Cardiac muscle cell (in vitro differentiated cells and primary cell): ENCODE measurements at regions not wholly inside any gene's neighbourhood (a gene's known extent, or its start where the extent isn't known, plus 50 kb on each side); places are given as distances from the start of the nearest gene placed in this dataset.

Experiments
- DNase-seq, 2 donors: peaks; one replicate each; pipeline versions ENCODE4 v3.0.0 to v3.0.0-alpha.2; 2010 to 2017; ENCODE audit warnings: low read depth in 1 of 2, low spot score in 1 of 2
- H3K27ac ChIP-seq: fragments of 200-600 bp; sonication (generic); 2 replicates; pipeline ENCODE4 v1.5.1; 2016
- H3K27me3 ChIP-seq: fragments of 200-600 bp; sonication (generic); 2 replicates; pipeline ENCODE4 v1.6.0; 2016; ENCODE audit warnings: control low read depth
- H3K36me3 ChIP-seq: fragments of 200-600 bp; sonication (generic); 2 replicates; pipeline ENCODE4 v1.5.1; 2016; ENCODE audit warnings: control low read depth
- H3K4me1 ChIP-seq: fragments of 200-600 bp; sonication (generic); 2 replicates; pipeline ENCODE4 v1.8.1; 2017; ENCODE audit warnings: low read depth, mild to moderate bottlenecking, mixed run types
- H3K4me3 ChIP-seq: fragments of 200-600 bp; sonication (generic); 2 replicates; pipeline ENCODE4 v1.5.1; 2016; ENCODE audit warnings: mild to moderate bottlenecking
- H3K9me3 ChIP-seq: fragments of 200-600 bp; sonication (generic); 2 replicates; pipeline ENCODE4 v1.5.1; 2017; ENCODE audit warnings: low read depth, mild to moderate bottlenecking, control low read depth
- CTCF ChIP-seq: IDR thresholded peaks from 2 replicates; pipeline ENCODE4 v1.5.1; 2012; ENCODE audit warnings: low read depth, mild to moderate bottlenecking, low read length

- Histone ChIP-seq H3K4me1 (no peaks in the 10 kb centered on the region), H3K4me3 (no peak overlapping the region), H3K27ac (no peak overlapping the region), H3K9me3 (no peaks in the 10 kb centered on the region), H3K27me3 (no peaks in the 10 kb centered on the region), H3K36me3 (no peaks in the 10 kb centered on the region)
- DNase-seq = no peak
- no peak for TF ChIP-seq CTCF
Observed at GRCh38 chr9:24844217-24844616, 298.5 kb upstream of the IZUMO3 start.

- H3K27ac ChIP-seq = no peak overlapping the region
- H3K36me3 ChIP-seq = no peaks in the 10 kb centered on the region
- H3K27me3 ChIP-seq = no peaks in the 10 kb centered on the region
- DNase-seq = no peak
- H3K9me3 ChIP-seq = no peaks in the 10 kb centered on the region
- H3K4me1 ChIP-seq = no peaks in the 10 kb centered on the region
- H3K4me3 ChIP-seq = no peak overlapping the region
- TF ChIP-seq CTCF = no peak
Observed at GRCh38 chr9:24841993-24842392, 296.3 kb upstream of the IZUMO3 start.

- H3K9me3 ChIP-seq = no peaks in the 10 kb centered on the region
- H3K27ac ChIP-seq = no peak overlapping the region
- no peaks in the 10 kb centered on the region for H3K27me3 ChIP-seq
- no peak for TF ChIP-seq CTCF
- no peaks in the 10 kb centered on the region for H3K36me3 ChIP-seq
- peak in 1 of 2 donors; percentile 51 for DNase-seq
- H3K4me1 ChIP-seq = no peaks in the 10 kb centered on the region
- H3K4me3 ChIP-seq = no peak overlapping the region
Observed at GRCh38 chr9:24832307-24832706, 286.6 kb upstream of the IZUMO3 start.

DNA sequence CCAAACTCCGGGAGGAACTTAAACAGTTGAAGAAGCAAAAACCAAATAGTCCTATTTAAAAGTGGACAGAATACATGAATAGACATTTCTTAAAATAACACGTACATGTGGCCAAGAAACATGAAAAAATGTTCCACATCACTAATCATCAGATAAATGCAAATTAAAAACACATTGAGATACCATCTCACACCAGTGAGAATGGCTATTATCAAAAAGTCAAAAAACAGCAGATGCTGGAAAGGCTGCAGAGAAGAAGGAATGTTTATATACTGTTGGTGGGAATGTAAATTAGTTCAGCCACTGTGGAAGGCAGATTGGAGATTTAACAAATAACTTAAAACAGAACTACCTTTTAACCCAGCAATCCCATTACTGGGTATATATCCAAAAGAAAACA lies 283.0 kb upstream of the IZUMO3 start:
- Histone ChIP-seq H3K9me3 (no peaks in the 10 kb centered on the region), H3K27ac (no peak overlapping the region), H3K36me3 (no peaks in the 10 kb centered on the region), H3K4me3 (no peak overlapping the region), H3K27me3 (no peaks in the 10 kb centered on the region), H3K4me1 (no peaks in the 10 kb centered on the region)
- no peak for TF ChIP-seq CTCF
- DNase-seq = no peak

DNA sequence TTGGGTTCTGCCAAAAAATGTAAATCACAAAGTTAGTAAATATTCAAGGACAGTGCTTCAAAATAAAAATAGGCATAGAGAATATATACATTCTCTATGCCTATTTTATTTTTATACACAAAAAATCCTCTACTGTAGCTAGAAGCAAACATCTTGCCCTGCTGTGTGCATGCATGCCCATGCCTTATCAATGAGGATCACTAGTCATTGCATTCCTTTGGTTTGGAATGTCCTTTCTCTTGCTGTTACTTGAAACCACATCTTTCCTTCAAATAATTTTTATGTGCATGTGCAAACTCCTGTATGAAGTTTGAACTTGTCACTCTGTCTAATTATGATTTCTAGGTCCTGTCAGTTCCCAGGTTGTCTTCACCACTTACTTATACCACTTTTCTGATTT lies 278.9 kb upstream of the IZUMO3 start:
- DNase-seq = no peak
- Histone ChIP-seq H3K9me3 (no peaks in the 10 kb centered on the region), H3K4me1 (no peaks in the 10 kb centered on the region), H3K27ac (no peak overlapping the region), H3K4me3 (no peak overlapping the region), H3K36me3 (no peaks in the 10 kb centered on the region), H3K27me3 (no peaks in the 10 kb centered on the region)
- no peak for TF ChIP-seq CTCF

DNA sequence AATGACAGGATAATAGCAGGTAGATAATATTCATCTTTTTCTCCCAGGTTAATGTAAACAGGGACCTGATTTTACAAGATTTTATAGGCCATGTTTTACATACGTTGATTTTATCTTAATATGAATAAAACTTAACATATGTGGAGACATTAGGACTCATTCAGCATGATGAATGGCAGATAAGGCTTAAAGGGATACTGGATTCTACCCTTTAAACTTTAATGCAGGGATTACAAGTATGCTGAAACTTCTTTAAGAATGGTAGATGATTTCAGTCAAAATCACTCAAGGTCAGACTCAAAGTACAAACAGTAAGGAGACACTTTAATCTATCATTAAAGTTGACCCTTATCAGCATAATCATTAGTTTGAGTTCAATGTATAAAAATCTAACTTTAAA lies 274.5 kb upstream of the IZUMO3 start:
- no peaks in the 10 kb centered on the region for H3K36me3 ChIP-seq
- H3K4me3 ChIP-seq = no peak overlapping the region
- H3K27ac ChIP-seq = no peak overlapping the region
- no peak for TF ChIP-seq CTCF
- H3K9me3 ChIP-seq = no peaks in the 10 kb centered on the region
- no peak for DNase-seq
- H3K4me1 ChIP-seq = no peaks in the 10 kb centered on the region
- H3K27me3 ChIP-seq = no peaks in the 10 kb centered on the region
